SU-DHL-6 (cell line): ENCODE measurements at regions not wholly inside any gene's neighbourhood (a gene's known extent, or its start where the extent isn't known, plus 50 kb on each side); places are given as distances from the start of the nearest gene placed in this dataset.

ENCODE experiments used
- H2AFZ ChIP-seq: fragments of 200-600 bp; sonication (generic); 2 replicates; pipeline ENCODE4 v1.6.1; 2014; ENCODE audit warnings: low read depth, mild to moderate bottlenecking, moderate library complexity, mixed read lengths, antibody characterized with exemption, low read length; ENCODE audit not compliant: severe bottlenecking
- H3F3A ChIP-seq: fragments of 200-600 bp; shearing (Covaris generic); 2 replicates; pipeline ENCODE4 v1.6.0; 2016; ENCODE audit warnings: antibody characterized with exemption, mild to moderate bottlenecking; ENCODE audit not compliant: insufficient read depth
- H3K27ac ChIP-seq: fragments of 200-600 bp; sonication (generic); 2 replicates; pipeline ENCODE4 v1.5.1; 2016; ENCODE audit warnings: low read depth, mild to moderate bottlenecking, low read length, moderate library complexity, mixed read lengths
- H3K27me3 ChIP-seq: fragments of 200-600 bp; sonication (generic), shearing (Covaris generic); 2 replicates; pipeline ENCODE4 v1.6.0; 2014; ENCODE audit warnings: mild to moderate bottlenecking, low read length
- H3K36me3 ChIP-seq: fragments of 200-600 bp; sonication (generic); 2 replicates; pipeline ENCODE4 v1.6.1; 2014; ENCODE audit warnings: mild to moderate bottlenecking, low read length, mixed read lengths
- H3K4me2 ChIP-seq: fragments of 300-600, 200-600 bp; shearing (Covaris generic), sonication (generic); 2 replicates; pipeline ENCODE4 v1.6.0; 2014; ENCODE audit warnings: low read length, low read depth, mild to moderate bottlenecking; ENCODE audit not compliant: poor library complexity, severe bottlenecking
- H3K4me3 ChIP-seq: fragments of 200-600 bp; sonication (generic); 2 replicates; pipeline ENCODE4 v1.5.1; 2014; ENCODE audit warnings: antibody characterized with exemption, low read length, mild to moderate bottlenecking, mixed read lengths; ENCODE audit not compliant: insufficient read depth, poor library complexity, severe bottlenecking
- H3K79me2 ChIP-seq: fragments of 200-600 bp; sonication (generic); 2 replicates; pipeline ENCODE4 v1.6.1; 2014; ENCODE audit warnings: mild to moderate bottlenecking, low read length, moderate library complexity; ENCODE audit not compliant: insufficient read depth
- H3K9ac ChIP-seq: fragments of 200-600 bp; sonication (generic); 2 replicates; pipeline ENCODE4 v1.7.0; 2014; ENCODE audit warnings: mild to moderate bottlenecking, low read length
- H3K9me2 ChIP-seq: fragments of 200-600 bp; sonication (generic); replicated peaks from 2 replicates; pipeline ENCODE4 v1.6.1; 2014; ENCODE audit warnings: low read length; ENCODE audit not compliant: insufficient read depth
- H3K9me3 ChIP-seq: fragments of 200-600 bp; sonication (generic); 2 replicates; pipeline ENCODE4 v1.6.1; 2014; ENCODE audit warnings: low read length, mixed read lengths; ENCODE audit not compliant: insufficient read depth
- H4K20me1 ChIP-seq: fragments of 200-600 bp; sonication (generic); 2 replicates; pipeline ENCODE4 v1.6.1; 2014; ENCODE audit warnings: low read depth, mild to moderate bottlenecking, antibody characterized with exemption, low read length, moderate library complexity, mixed read lengths
- EZH2phosphoT487 ChIP-seq: fragments of 200-600 bp; sonication (generic), shearing (Covaris generic); conservative IDR thresholded peaks from 2 replicates; pipeline ENCODE4 v1.6.1; 2018; ENCODE audit warnings: mild to moderate bottlenecking, antibody characterized with exemption, low read length, moderate library complexity, mixed read lengths
- TF ChIP-seq, protein P1 (sequence below): fragments of 200-600 bp; sonication (generic); IDR thresholded peaks from one replicate; pipeline ENCODE4 v1.5.1; 2017; ENCODE audit warnings: antibody characterized with exemption, mild to moderate bottlenecking, low read length, moderate library complexity; ENCODE audit not compliant: insufficient read depth, poor library complexity, severe bottlenecking

DNA sequence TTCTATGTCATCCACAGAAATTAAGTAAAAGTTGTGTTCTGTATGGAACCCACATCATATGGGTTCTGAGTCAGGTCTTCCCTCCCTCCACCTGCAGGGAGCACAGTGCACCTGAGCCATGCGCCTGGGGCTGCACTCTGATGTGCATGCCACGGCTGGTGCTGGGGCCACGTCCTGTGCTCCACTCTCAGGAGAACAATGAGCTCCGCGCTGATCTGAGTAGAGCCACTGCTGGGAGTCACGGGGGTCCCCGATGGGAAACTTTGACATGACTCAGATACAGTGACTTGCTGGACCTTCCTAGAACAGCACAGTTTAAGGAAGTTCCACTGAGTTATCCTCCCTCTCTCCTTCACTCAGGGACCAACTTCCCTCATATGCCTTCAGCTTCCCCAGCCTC is 683.4 kb downstream of the TMEM121 start:
- Histone ChIP-seq H3K27me3 (no peaks in the 10 kb centered on the region), H3K4me2 (no peak overlapping the region), H4K20me1 (no peaks in the 10 kb centered on the region), H3K4me3 (no peak overlapping the region), H3K36me3 (no peaks in the 10 kb centered on the region), H2AFZ (no peak overlapping the region), H3K79me2 (no peaks in the 10 kb centered on the region), H3K27ac (no peak overlapping the region), H3K9me2 (no peaks in the 10 kb centered on the region), H3K9me3 (no peaks in the 10 kb centered on the region), H3F3A (no peaks in the 10 kb centered on the region), H3K9ac (no peak overlapping the region)
- TF ChIP-seq, protein P1, sequence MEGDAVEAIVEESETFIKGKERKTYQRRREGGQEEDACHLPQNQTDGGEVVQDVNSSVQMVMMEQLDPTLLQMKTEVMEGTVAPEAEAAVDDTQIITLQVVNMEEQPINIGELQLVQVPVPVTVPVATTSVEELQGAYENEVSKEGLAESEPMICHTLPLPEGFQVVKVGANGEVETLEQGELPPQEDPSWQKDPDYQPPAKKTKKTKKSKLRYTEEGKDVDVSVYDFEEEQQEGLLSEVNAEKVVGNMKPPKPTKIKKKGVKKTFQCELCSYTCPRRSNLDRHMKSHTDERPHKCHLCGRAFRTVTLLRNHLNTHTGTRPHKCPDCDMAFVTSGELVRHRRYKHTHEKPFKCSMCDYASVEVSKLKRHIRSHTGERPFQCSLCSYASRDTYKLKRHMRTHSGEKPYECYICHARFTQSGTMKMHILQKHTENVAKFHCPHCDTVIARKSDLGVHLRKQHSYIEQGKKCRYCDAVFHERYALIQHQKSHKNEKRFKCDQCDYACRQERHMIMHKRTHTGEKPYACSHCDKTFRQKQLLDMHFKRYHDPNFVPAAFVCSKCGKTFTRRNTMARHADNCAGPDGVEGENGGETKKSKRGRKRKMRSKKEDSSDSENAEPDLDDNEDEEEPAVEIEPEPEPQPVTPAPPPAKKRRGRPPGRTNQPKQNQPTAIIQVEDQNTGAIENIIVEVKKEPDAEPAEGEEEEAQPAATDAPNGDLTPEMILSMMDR: no peak
- TF ChIP-seq EZH2phosphoT487: no peak

DNA sequence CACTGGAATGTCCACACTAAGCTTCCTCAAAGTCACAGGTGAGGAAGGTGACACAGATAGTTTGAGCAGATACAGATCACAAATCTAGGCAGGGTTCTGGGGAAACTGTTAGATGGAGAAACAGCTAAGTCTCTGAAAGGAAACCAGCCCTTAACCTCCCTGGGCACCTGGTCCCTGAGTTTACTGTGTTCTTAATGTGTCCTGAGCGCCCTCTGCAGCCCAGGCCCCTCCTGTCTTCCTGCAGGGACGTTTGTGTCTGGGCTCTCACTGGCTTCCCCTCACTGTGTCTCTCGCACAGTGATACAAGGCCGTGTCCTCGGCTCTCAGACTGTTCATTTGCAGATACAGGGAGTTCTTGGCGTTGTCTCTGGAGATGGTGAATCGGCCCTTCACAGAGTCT is 684.3 kb downstream of the TMEM121 start:
- no peaks in the 10 kb centered on the region for H3F3A ChIP-seq
- H3K27ac ChIP-seq: no peak overlapping the region
- no peaks in the 10 kb centered on the region for H3K9me2 ChIP-seq
- H4K20me1 ChIP-seq: no peaks in the 10 kb centered on the region
- H3K9ac ChIP-seq: no peak overlapping the region
- no peak overlapping the region for H2AFZ ChIP-seq
- H3K9me3 ChIP-seq: no peaks in the 10 kb centered on the region
- no peaks in the 10 kb centered on the region for H3K36me3 ChIP-seq
- H3K4me3 ChIP-seq: no peak overlapping the region
- TF ChIP-seq EZH2phosphoT487: no peak
- TF ChIP-seq, protein P1: no peak
- no peaks in the 10 kb centered on the region for H3K79me2 ChIP-seq
- H3K4me2 ChIP-seq: no peak overlapping the region
- no peaks in the 10 kb centered on the region for H3K27me3 ChIP-seq

DNA sequence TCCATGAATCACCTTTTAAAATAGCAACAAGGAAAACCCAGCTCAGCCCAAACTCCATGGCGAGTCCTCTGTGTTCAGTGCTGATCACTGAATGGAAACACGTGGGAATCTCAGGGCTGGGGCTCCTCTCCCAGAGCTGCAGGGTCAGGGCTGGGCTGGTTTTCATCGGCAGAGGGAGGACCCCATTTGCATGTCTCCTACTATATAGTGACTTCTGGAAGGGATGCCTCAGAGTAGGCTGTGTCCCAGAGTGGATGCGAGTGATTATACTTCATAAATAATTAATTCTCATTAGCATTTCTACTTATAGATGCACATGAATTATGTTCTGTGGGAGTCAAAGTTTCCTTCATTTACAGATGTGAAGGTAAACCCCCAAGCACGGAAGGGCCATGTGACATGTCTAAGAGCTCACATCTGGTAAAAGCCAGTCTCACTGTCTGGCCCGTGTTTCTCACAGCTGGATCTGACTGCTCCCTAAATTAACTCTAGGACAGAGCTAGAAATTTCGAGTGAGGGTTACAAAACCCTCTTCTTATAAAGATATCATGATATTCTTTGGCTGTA is 685.0 kb downstream of the TMEM121 start:
- Histone ChIP-seq H3K27me3 (no peaks in the 10 kb centered on the region), H3K79me2 (no peaks in the 10 kb centered on the region), H3K4me3 (no peak overlapping the region), H3F3A (no peaks in the 10 kb centered on the region), H3K9ac (no peak overlapping the region), H3K9me2 (no peaks in the 10 kb centered on the region), H4K20me1 (no peaks in the 10 kb centered on the region), H3K9me3 (no peaks in the 10 kb centered on the region), H3K27ac (no peak overlapping the region), H3K36me3 (no peaks in the 10 kb centered on the region), H2AFZ (no peak overlapping the region), H3K4me2 (no peak overlapping the region)
- no peak for TF ChIP-seq EZH2phosphoT487
- TF ChIP-seq, protein P1: no peak
